ENCODE measurements at regions not wholly inside any gene's neighbourhood (a gene's known extent, or its start where the extent isn't known, plus 50 kb on each side); places are given as distances from the start of the nearest gene placed in this dataset.

- Histone ChIP-seq H2BK15ac (ENCODE audit: low read depth, low read length) (no peak overlapping the region), H3K4ac (ENCODE audit: low read depth, low read length) (no peak overlapping the region), H3K79me1 (ENCODE audit: low read depth in 1 of 2, low read length in 2 of 2) (no peaks in the 10 kb centered on the region), H3K9ac (ENCODE audit: low read depth, low read length) (no peak overlapping the region), H2BK120ac (ENCODE audit: low read depth, low read length) (no peak overlapping the region), H3K9me3 (ENCODE audit: control insufficient read depth, insufficient read depth, low read length) (peaks cover 4% of the 10 kb centered on the region; the same call in 1 of the 2 replicates), H4K5ac (ENCODE audit: low read depth, low read length) (no peak overlapping the region), H2BK20ac (ENCODE audit: low read depth, low read length) (no peak overlapping the region), H3K18ac (ENCODE audit: low read depth, low read length) (no peak overlapping the region), H3K14ac (replicated peaks; ENCODE audit: low read depth, low read length) (no peak overlapping the region), H2AK9ac (replicated peaks; ENCODE audit: low read depth, low read length, poor library complexity) (no peak overlapping the region), H3K4me3 (ENCODE audit: insufficient read depth, low read depth, low read length) (no peak overlapping the region), H4K91ac (ENCODE audit: insufficient read depth, low read depth, low read length) (no peak overlapping the region), H3K9me1 (ENCODE audit: insufficient read depth, low read length) (no peaks in the 10 kb centered on the region), H4K20me1 (ENCODE audit: insufficient read depth, low read length) (no peaks in the 10 kb centered on the region), H3K36me3 (ENCODE audit: control insufficient read depth, insufficient read depth, low read length) (no peaks in the 10 kb centered on the region), H3K27ac (ENCODE audit: insufficient read depth, low read length) (no peak overlapping the region), H4K8ac (ENCODE audit: low read depth in 2 of 2, low read length in 2 of 2) (no peak overlapping the region), H3K23ac (ENCODE audit: low read depth, low read length) (no peak overlapping the region), H3K27me3 (ENCODE audit: control insufficient read depth, insufficient read depth, low read length) (no peaks in the 10 kb centered on the region), H3K56ac (ENCODE audit: extremely low read depth, insufficient read depth, low read length) (no peak overlapping the region), H2BK5ac (ENCODE audit: low read depth, low read length, poor library complexity, severe bottlenecking) (no peak overlapping the region), H2AFZ (replicated peaks; ENCODE audit: low read length, poor library complexity) (no peak overlapping the region), H2AK5ac (ENCODE audit: low read depth, low read length) (no peak overlapping the region), H3K4me2 (ENCODE audit: low read depth, low read length) (no peak overlapping the region), H3K4me1 (ENCODE audit: control insufficient read depth, insufficient read depth, low read length) (no peaks in the 10 kb centered on the region)
- in situ Hi-C loops (cut with MboI; ENCODE audit: low sequenced_read_pairs) (no loop called here), dilution Hi-C loops (cut with HindIII; ENCODE audit: low sequenced_read_pairs, unreplicated experiment) (no loop called here), intact Hi-C loops (cut with micrococcal nuclease) (no loop called here)
- no TSS peak for BruUV-seq (replicated peaks)
- POLR2A ChIA-PET (ENCODE audit: unreplicated experiment): no interaction called here
- CTCF ChIA-PET: no interaction called here
- TF ChIP-seq BHLHE40 (IDR thresholded peaks at IDR 0.05; ENCODE audit: low read depth, low read length) (no peak), MXI1 (IDR thresholded peaks at IDR 0.05; ENCODE audit: borderline replicate concordance, low read depth, low read length) (no peak), FOS (IDR thresholded peaks at IDR 0.05; ENCODE audit: low read depth, low read length) (no peak), CHD1 (IDR thresholded peaks at IDR 0.05; ENCODE audit: low read depth, low read length) (no peak), MAFK (IDR thresholded peaks at IDR 0.05; ENCODE audit: low read depth, low read length) (no peak), CEBPB (IDR thresholded peaks at IDR 0.05; ENCODE audit: low read depth, low read length) (no peak), RCOR1 (IDR thresholded peaks at IDR 0.05; ENCODE audit: insufficient replicate concordance, low read length) (no peak), POLR2A (IDR thresholded peaks at IDR 0.05; ENCODE audit: low read depth, low read length) (no peak), RFX5 (IDR thresholded peaks at IDR 0.05; ENCODE audit: low read depth, low read length) (no peak), RAD21 (IDR thresholded peaks at IDR 0.05; ENCODE audit: low read length) (no peak), NFE2L2 (IDR thresholded peaks at IDR 0.05; ENCODE audit: low read depth, low read length) (no peak), MAZ (IDR thresholded peaks at IDR 0.05; ENCODE audit: borderline replicate concordance, low read depth, low read length) (no peak), SMC3 (IDR thresholded peaks at IDR 0.05; ENCODE audit: low read depth, low read length) (no peak)
- TF ChIP-seq, protein P1, sequence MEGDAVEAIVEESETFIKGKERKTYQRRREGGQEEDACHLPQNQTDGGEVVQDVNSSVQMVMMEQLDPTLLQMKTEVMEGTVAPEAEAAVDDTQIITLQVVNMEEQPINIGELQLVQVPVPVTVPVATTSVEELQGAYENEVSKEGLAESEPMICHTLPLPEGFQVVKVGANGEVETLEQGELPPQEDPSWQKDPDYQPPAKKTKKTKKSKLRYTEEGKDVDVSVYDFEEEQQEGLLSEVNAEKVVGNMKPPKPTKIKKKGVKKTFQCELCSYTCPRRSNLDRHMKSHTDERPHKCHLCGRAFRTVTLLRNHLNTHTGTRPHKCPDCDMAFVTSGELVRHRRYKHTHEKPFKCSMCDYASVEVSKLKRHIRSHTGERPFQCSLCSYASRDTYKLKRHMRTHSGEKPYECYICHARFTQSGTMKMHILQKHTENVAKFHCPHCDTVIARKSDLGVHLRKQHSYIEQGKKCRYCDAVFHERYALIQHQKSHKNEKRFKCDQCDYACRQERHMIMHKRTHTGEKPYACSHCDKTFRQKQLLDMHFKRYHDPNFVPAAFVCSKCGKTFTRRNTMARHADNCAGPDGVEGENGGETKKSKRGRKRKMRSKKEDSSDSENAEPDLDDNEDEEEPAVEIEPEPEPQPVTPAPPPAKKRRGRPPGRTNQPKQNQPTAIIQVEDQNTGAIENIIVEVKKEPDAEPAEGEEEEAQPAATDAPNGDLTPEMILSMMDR (conservative IDR thresholded peaks at IDR 0.05; ENCODE audit: low read depth, low read length): no peak
- TF ChIP-seq, protein P2, sequence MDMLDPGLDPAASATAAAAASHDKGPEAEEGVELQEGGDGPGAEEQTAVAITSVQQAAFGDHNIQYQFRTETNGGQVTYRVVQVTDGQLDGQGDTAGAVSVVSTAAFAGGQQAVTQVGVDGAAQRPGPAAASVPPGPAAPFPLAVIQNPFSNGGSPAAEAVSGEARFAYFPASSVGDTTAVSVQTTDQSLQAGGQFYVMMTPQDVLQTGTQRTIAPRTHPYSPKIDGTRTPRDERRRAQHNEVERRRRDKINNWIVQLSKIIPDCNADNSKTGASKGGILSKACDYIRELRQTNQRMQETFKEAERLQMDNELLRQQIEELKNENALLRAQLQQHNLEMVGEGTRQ (IDR thresholded peaks at IDR 0.05; ENCODE audit: low read depth, low read length): no peak
- TF ChIP-seq, protein P3, sequence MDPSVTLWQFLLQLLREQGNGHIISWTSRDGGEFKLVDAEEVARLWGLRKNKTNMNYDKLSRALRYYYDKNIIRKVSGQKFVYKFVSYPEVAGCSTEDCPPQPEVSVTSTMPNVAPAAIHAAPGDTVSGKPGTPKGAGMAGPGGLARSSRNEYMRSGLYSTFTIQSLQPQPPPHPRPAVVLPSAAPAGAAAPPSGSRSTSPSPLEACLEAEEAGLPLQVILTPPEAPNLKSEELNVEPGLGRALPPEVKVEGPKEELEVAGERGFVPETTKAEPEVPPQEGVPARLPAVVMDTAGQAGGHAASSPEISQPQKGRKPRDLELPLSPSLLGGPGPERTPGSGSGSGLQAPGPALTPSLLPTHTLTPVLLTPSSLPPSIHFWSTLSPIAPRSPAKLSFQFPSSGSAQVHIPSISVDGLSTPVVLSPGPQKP (IDR thresholded peaks at IDR 0.05; ENCODE audit: borderline replicate concordance, low read depth, low read length): no peak
- whole genome bisulfite sequencing, 2 experiments (ENCODE audit: extremely low coverage in 2 of 2, insufficient read length in 1 of 2): no CpG with 5 or more reads among the region's 2 CpGs
- ATAC-seq (ENCODE audit: low read depth) (no peak), DNase-seq (no peak)
Measured at GRCh38 chr4:96946552-96946951, 1106.7 kb downstream of the PDHA2 start.
